ENCODE measurements at regions not wholly inside any gene's neighbourhood (a gene's known extent, or its start where the extent isn't known, plus 50 kb on each side); places are given as distances from the start of the nearest gene placed in this dataset.

- TF ChIP-seq POLR2AphosphoS5 (IDR thresholded peaks at IDR 0.05; ENCODE audit: low read depth, low read length): no peak
- TF ChIP-seq SPI1 (IDR thresholded peaks at IDR 0.05; ENCODE audit: low read depth, low read length): no peak
- TF ChIP-seq POLR2A (IDR thresholded peaks at IDR 0.05; ENCODE audit: low read depth, low read length): no peak
These were observed 582.1 kb downstream of the RBFOX1 start for GRCh38 chr16:7914748-7915147.

All from GM12891 (cell line).